ENCODE measurements at regions not wholly inside any gene's neighbourhood (a gene's known extent, or its start where the extent isn't known, plus 50 kb on each side); places are given as distances from the start of the nearest gene placed in this dataset.
A peak's percentile ranks its signal among the peaks of the same experiment; 100 is the strongest.
"Not testable (repeated sequence)": the region's sequence is repeated elsewhere in the genome, so short reads cannot be mapped to it uniquely, and the experiment has no call there.

DNA sequence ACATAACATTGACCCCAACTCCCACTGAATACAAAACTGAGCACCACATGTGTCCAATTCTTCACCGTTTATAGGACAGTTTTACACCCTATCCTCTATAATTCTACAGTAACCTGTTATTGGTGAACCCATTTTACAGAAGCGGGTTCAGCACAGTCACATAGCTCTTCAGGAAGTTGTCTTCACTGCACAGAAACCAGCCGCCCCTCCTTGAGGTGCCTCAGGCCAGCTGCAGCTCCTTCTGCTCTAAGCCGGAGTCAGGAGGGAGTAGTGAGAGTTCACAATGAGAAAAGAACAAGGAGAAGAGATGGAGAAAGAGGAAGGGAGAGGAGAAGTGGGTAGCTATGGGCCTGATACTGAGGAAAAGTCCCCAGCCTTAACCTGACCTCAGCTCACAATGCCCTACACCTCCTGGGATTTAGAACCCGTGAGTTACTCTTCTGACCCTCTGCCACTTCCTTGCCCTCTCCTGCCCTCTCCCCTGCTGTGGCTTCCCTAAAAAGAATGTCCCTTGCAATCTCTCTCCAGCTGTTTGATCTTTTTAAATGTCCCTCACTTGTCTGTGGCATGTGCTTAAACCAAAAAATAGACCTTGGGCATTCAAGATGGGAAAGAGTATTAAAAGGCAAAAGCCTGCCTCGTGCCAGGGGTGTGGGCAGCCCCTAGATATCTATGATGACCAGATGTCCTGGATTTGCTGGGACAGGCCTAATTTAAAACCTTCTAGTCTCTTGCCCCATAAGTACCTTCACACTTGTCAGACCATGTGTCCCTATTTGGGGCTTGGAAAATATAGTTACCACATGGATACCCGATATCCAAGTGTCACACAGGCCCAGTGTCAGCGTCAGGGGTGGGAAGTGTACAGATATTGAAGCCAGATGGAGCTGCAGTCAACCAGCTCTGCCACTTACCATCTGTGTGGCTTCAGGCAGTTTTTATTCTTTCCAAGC is 71.3 kb upstream of the HES1 start:
- no peak for ATAC-seq (ENCODE audit: low read depth)

DNA sequence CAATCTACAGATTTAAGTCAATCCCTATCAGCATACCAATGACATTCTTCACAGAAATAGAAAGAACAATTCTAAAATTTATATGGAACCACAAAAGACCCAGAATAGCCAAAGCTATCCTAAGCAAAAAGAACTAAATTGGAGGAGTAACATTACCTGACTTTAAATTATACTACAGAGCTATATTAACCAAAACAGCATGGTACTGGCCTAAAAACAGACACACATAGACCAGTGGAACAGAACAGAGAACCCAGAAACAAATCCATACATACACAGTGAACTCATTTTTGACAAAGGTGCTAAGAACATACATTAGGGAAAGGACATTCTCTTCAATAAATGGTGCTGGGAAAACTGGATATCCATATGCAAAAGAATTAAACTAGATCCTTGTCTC is 68.6 kb upstream of the HES1 start:
- peaks cover 19% of the 10 kb centered on the region for H3K4me1 ChIP-seq (ENCODE audit: insufficient read depth, poor library complexity, severe bottlenecking)
- not testable (repeated sequence) for H3K4me3 ChIP-seq (ENCODE audit: severe bottlenecking); H3K36me3 ChIP-seq (ENCODE audit: low read depth); H3K9me3 ChIP-seq (ENCODE audit: severe bottlenecking); DNase-seq (ENCODE audit: low spot score); ATAC-seq (ENCODE audit: low read depth); H3K27me3 ChIP-seq (ENCODE audit: insufficient read depth, poor library complexity, severe bottlenecking); H3K27ac ChIP-seq (ENCODE audit: poor library complexity, severe bottlenecking)

More for the DNA sequence above, 71.3 kb upstream of the HES1 start:
- no peak for DNase-seq (ENCODE audit: low spot score)
- Histone ChIP-seq H3K27ac (ENCODE audit: poor library complexity, severe bottlenecking) (no peak overlapping the region), H3K9me3 (ENCODE audit: severe bottlenecking) (peaks cover 7% of the 10 kb centered on the region), H3K27me3 (ENCODE audit: insufficient read depth, poor library complexity, severe bottlenecking) (no peaks in the 10 kb centered on the region), H3K4me1 (ENCODE audit: insufficient read depth, poor library complexity, severe bottlenecking) (peaks cover 6% of the 10 kb centered on the region), H3K36me3 (ENCODE audit: low read depth) (no peaks in the 10 kb centered on the region), H3K4me3 (ENCODE audit: severe bottlenecking) (no peak overlapping the region)
- TF ChIP-seq, protein P1, sequence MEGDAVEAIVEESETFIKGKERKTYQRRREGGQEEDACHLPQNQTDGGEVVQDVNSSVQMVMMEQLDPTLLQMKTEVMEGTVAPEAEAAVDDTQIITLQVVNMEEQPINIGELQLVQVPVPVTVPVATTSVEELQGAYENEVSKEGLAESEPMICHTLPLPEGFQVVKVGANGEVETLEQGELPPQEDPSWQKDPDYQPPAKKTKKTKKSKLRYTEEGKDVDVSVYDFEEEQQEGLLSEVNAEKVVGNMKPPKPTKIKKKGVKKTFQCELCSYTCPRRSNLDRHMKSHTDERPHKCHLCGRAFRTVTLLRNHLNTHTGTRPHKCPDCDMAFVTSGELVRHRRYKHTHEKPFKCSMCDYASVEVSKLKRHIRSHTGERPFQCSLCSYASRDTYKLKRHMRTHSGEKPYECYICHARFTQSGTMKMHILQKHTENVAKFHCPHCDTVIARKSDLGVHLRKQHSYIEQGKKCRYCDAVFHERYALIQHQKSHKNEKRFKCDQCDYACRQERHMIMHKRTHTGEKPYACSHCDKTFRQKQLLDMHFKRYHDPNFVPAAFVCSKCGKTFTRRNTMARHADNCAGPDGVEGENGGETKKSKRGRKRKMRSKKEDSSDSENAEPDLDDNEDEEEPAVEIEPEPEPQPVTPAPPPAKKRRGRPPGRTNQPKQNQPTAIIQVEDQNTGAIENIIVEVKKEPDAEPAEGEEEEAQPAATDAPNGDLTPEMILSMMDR (IDR thresholded peaks at IDR 0.05; ENCODE audit: poor library complexity, severe bottlenecking) = no peak

GRCh38 chr3:194067949-194068362 is 68.0 kb upstream of the HES1 start:
- peak; percentile 23; the same call in 1 of the 3 replicates for ATAC-seq (ENCODE audit: low read depth)
- no peak for DNase-seq (ENCODE audit: low spot score)
- TF ChIP-seq, protein P1 (IDR thresholded peaks at IDR 0.05; ENCODE audit: poor library complexity, severe bottlenecking) = no peak

DNA sequence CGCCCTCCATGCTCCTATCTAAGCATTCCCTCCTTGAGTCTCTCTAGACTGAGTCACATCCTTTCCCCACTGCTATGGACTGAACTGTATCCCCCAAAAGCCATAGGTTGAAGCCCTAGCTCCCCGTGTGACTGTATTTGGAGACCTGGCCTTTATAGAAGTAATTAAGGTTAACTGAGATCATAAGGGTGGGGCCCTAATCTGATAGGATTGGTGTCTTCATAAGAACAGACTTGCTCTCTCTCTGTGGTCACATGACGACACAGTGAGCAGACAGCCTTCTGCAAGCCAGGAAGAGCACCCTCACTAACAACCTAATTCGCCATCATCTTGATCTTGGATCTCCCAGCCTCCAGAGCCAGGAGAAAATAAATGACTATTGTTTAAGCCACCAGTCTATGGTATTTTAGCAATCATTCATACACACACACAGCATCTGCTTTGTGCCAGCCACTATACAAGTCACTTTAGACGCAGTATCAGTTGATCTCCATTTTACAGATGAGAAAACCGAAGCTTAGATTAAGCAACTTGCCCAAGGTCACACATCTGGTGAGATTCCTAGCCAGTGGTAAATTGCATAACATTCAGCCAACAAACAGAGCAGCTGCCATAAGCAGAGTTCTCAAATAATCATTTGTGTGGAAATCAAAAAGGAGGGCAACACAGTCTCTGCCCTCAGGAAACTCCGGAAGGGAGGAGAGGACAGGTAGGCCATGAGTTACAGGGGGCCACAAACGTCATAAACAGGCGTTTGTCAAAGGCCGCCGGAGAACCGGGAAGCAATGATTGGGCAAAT is 66.3 kb upstream of the HES1 start:
- Histone ChIP-seq H3K9me3 (ENCODE audit: severe bottlenecking) (peaks cover 7% of the 10 kb centered on the region), H3K4me1 (ENCODE audit: insufficient read depth, poor library complexity, severe bottlenecking) (peaks cover 19% of the 10 kb centered on the region), H3K36me3 (ENCODE audit: low read depth) (no peaks in the 10 kb centered on the region), H3K4me3 (ENCODE audit: severe bottlenecking) (no peak overlapping the region), H3K27ac (ENCODE audit: poor library complexity, severe bottlenecking) (peak overlapping the region; percentile 73), H3K27me3 (ENCODE audit: insufficient read depth, poor library complexity, severe bottlenecking) (no peaks in the 10 kb centered on the region)
- TF ChIP-seq, protein P1 (IDR thresholded peaks at IDR 0.05; ENCODE audit: poor library complexity, severe bottlenecking) = no peak
- ATAC-seq (ENCODE audit: low read depth) (0 out of 3 replicates have a peak, but pooled peaks have one; percentile 17), DNase-seq (ENCODE audit: low spot score) (no peak)

More at GRCh38 chr3:194067949-194068362, 68.0 kb upstream of the HES1 start:
- Histone ChIP-seq H3K9me3 (ENCODE audit: severe bottlenecking) (peaks cover 7% of the 10 kb centered on the region), H3K4me3 (ENCODE audit: severe bottlenecking) (no peak overlapping the region), H3K27me3 (ENCODE audit: insufficient read depth, poor library complexity, severe bottlenecking) (no peaks in the 10 kb centered on the region), H3K4me1 (ENCODE audit: insufficient read depth, poor library complexity, severe bottlenecking) (peaks cover 19% of the 10 kb centered on the region), H3K36me3 (ENCODE audit: low read depth) (no peaks in the 10 kb centered on the region), H3K27ac (ENCODE audit: poor library complexity, severe bottlenecking) (no peak overlapping the region)

- ATAC-seq (ENCODE audit: low read depth) = no peak
- H3K27me3 ChIP-seq (ENCODE audit: insufficient read depth, poor library complexity, severe bottlenecking) = no peaks in the 10 kb centered on the region
- peaks cover 19% of the 10 kb centered on the region for H3K4me1 ChIP-seq (ENCODE audit: insufficient read depth, poor library complexity, severe bottlenecking)
- TF ChIP-seq, protein P1 (IDR thresholded peaks at IDR 0.05; ENCODE audit: poor library complexity, severe bottlenecking) = no peak
- H3K27ac ChIP-seq (ENCODE audit: poor library complexity, severe bottlenecking) = peak overlapping the region; percentile 73
- no peak for DNase-seq (ENCODE audit: low spot score)
- H3K9me3 ChIP-seq (ENCODE audit: severe bottlenecking) = peaks cover 7% of the 10 kb centered on the region
- H3K4me3 ChIP-seq (ENCODE audit: severe bottlenecking) = no peak overlapping the region
- H3K36me3 ChIP-seq (ENCODE audit: low read depth) = no peaks in the 10 kb centered on the region
These were observed 65.7 kb upstream of the HES1 start for GRCh38 chr3:194070220-194070633.

All from RWPE2 (cell line).